IPS-15b (cell line): ENCODE measurements at regions not wholly inside any gene's neighbourhood (a gene's known extent, or its start where the extent isn't known, plus 50 kb on each side); places are given as distances from the start of the nearest gene placed in this dataset.

Source experiments
- H3K27me3 ChIP-seq: one replicate; pipeline ENCODE4 v1.6.1; 2013; ENCODE audit warnings: low read length; ENCODE audit not compliant: control insufficient read depth, insufficient read depth
- H3K36me3 ChIP-seq: one replicate; pipeline ENCODE4 v1.6.1; 2013; ENCODE audit warnings: low read length; ENCODE audit not compliant: control insufficient read depth, insufficient read depth
- H3K4me1 ChIP-seq: one replicate; pipeline ENCODE4 v1.6.1; 2013; ENCODE audit warnings: mild to moderate bottlenecking, low read length; ENCODE audit not compliant: control insufficient read depth, insufficient read depth
- H3K4me3 ChIP-seq: one replicate; pipeline ENCODE4 v1.5.1; 2013; ENCODE audit warnings: low read depth, low read length
- H3K9ac ChIP-seq: one replicate; pipeline ENCODE4 v1.6.1; 2013; ENCODE audit warnings: low read depth, mild to moderate bottlenecking, low read length
- H3K9me3 ChIP-seq: one replicate; pipeline ENCODE4 v1.6.1; 2013; ENCODE audit warnings: mild to moderate bottlenecking, low read length; ENCODE audit not compliant: control insufficient read depth, insufficient read depth

DNA sequence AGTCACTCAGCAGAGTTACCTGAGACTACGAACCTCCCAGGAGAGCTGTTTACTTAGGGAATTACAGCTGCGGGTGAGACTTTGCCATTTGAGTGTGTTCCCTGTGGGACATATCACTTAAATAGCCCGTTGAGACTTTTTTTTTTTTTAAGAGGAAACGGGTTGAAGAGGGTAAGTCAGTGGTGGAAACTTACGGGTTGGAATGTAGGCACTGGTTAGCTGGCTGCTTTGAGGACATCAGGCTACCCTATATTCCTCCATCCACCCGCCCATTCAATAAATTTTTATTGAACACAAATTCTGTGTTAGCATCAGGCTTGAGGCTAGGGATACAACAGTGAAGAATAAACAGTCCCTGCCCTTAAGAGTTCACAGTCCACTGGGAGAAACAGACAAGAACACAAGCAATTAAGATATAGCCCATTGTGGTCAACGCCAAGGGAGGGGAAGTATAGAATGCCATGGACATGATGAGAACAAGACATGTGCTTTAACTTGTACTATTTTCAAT is 88.1 kb upstream of the CPSF6 start:
- no peaks in the 10 kb centered on the region for H3K27me3 ChIP-seq
- H3K4me3 ChIP-seq: no peak overlapping the region
- H3K36me3 ChIP-seq: no peaks in the 10 kb centered on the region
- no peaks in the 10 kb centered on the region for H3K4me1 ChIP-seq
- H3K9me3 ChIP-seq: no peaks in the 10 kb centered on the region
- H3K9ac ChIP-seq: no peak overlapping the region

DNA sequence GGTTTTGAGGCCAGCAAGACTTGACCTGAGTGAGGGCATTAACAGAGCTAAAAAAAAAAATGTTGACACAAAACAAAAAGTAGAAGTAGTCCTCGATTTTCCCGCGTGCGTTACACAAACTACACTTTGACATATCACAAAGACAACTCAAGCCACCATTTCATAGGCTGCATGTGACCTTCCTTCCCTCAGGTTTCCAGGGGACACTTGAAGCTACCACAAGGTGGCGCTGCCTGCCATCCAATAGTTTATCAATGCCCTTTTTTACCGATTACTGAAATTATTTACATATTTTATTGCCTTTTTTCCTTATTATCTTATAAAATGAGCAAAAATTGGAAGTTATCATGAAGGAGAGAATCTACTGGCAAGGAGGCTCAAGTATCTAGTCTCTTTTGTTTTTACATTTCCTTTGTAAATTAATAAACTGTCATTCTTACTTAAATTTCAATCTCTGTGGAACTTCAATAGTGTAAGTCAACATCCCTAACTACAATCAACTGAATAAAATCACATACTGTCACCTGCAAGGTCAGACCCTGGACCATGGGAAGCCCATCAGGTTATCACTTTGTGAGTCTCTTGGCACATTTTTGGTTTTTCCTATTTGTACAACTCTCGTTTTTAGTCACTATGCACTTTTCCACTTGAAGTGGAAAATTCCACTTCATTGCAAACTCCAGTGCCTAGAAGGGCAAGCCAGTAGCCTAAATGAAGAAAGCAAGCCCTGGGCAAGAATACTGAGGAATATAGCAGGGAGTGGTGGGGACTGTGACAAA is 84.6 kb upstream of the CPSF6 start:
- Histone ChIP-seq H3K9ac (no peak overlapping the region), H3K9me3 (no peaks in the 10 kb centered on the region), H3K36me3 (no peaks in the 10 kb centered on the region), H3K4me3 (no peak overlapping the region), H3K4me1 (no peaks in the 10 kb centered on the region), H3K27me3 (no peaks in the 10 kb centered on the region)

DNA sequence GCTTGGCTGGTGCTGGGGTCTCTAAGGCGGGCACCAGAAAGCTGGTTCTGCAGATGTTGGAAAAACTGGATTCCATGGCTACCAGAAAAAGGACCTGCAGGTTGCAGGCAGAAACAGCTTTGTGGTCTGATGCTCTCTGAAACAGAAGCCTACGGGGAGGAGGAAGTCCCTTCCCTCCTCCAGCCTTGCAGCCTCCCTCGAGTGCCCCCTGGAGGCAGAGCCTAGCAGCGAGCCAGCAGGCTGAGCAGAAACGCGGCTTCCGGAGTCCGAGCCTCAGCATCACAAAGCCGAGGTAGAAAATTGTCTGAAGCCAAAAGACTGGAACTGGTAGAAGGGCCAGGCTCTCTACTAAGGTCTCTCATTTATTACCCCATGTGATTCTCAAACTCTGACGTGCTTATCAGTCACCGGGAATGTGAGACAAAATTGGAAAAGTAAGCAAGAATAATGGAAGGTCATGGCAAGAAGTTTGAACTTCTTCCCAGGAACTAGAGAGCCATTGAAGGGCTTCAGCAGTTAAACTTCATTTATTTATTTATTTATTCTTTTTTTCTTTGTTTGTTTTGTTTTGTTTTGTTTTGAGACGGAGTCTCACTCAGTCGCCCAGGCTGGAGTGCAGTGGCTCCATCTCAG is 82.2 kb upstream of the CPSF6 start:
- H3K36me3 ChIP-seq: no peaks in the 10 kb centered on the region
- no peaks in the 10 kb centered on the region for H3K4me1 ChIP-seq
- no peak overlapping the region for H3K4me3 ChIP-seq
- H3K27me3 ChIP-seq: no peaks in the 10 kb centered on the region
- no peak overlapping the region for H3K9ac ChIP-seq
- no peaks in the 10 kb centered on the region for H3K9me3 ChIP-seq

DNA sequence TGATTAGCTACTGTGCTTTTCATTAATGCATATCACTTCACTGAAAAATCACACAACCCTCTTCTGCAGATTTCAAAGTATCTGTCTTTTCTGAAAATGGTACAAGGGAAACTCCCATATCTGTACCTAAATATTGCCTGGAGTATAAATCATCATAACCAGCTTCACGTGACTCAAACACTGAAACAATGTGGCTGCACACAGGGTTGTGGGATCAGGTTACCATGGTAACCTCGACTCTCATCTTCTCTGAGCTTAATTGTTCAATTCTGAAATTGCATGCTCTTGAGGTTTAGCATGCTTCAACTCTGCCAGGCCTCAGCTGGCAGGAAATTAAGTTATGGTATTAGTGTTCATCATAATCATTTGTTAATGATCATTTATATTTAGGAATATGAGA is 77.5 kb upstream of the CPSF6 start:
- H3K4me3 ChIP-seq: no peak overlapping the region
- no peaks in the 10 kb centered on the region for H3K9me3 ChIP-seq
- H3K9ac ChIP-seq: no peak overlapping the region
- no peaks in the 10 kb centered on the region for H3K4me1 ChIP-seq
- H3K27me3 ChIP-seq: no peaks in the 10 kb centered on the region
- H3K36me3 ChIP-seq: no peaks in the 10 kb centered on the region

DNA sequence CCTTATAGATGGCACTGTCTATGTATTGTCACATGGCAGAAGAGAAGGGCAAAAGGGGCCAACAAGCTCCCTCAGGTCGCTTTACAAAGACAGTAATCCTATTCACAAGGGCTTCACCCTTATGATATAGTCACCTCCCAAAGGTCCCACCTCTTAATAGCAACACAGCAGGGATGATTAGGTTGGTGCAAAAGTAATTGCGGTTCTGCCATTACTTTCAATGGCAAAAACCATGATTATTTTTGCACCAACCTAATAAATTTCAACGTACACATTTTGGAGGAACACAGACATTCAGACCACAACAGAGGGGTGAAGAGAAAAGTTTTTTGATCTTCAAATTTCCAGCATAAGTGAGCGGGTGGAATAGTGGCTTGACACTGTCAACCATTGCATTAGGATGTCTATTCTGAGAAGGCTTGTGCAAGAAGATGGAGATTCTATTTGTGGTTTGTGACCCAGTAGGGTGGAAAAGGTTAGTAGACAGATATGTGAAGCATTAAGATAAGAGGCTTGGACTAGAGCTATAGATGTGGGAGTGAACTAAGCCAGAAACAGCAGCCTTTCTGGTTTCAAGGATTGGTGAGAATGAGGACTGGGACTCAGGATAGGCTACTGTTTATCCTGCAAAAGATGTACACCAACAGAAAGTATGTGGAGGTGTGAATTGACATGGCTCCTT is 75.5 kb upstream of the CPSF6 start:
- H3K9ac ChIP-seq: no peak overlapping the region

DNA sequence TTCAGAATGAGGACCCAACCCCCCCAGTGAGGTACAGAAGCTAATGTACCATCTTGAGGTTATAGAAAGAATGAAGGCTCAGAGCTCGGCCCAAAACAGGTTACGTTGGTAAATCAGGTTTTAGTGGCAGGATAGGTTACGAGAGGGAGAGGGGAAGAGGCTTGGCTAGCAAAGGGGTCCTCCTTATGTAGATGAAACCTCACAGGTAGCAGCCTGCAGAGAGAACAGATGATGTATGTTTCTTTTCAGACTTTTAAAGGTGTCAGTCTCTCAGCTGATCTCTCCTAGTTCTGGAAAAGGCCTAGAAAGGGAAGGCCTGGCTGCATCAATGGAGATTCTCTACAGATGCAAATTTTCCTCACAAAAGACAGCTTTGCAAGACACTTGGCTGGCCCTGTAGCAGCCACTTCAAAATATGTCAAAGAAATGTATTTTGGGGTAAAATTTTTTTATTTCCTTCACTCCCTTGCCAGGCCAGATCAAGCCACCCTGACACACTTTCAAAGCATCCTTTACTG is 71.7 kb upstream of the CPSF6 start:
- Histone ChIP-seq H3K9ac (no peak overlapping the region), H3K9me3 (no peaks in the 10 kb centered on the region), H3K36me3 (no peaks in the 10 kb centered on the region), H3K4me3 (no peak overlapping the region), H3K4me1 (peaks cover 18% of the 10 kb centered on the region), H3K27me3 (no peaks in the 10 kb centered on the region)

More for the DNA sequence above, 75.5 kb upstream of the CPSF6 start:
- H3K36me3 ChIP-seq: no peaks in the 10 kb centered on the region
- no peaks in the 10 kb centered on the region for H3K27me3 ChIP-seq
- peaks cover 15% of the 10 kb centered on the region for H3K4me1 ChIP-seq
- no peaks in the 10 kb centered on the region for H3K9me3 ChIP-seq
- H3K4me3 ChIP-seq: no peak overlapping the region

DNA sequence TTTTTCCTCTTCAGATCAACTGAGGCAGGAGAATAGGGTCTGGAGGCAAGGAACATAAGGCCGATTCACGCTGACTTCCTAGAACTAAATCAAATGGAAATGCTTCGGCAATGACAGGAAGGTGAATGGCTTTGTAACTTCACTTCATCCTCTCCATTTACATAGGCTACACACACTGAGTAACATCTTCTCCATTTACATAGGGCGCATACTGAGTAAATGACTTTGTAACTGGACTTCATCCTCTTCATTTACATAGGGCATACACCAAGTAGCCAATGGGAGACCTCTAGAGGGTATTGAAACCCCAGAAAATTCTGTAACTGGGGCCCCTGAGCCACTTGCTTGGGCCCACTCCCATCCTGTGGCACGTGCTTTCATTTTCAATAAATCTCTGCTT is 71.0 kb upstream of the CPSF6 start:
- no peaks in the 10 kb centered on the region for H3K27me3 ChIP-seq
- no peak overlapping the region for H3K9ac ChIP-seq
- no peaks in the 10 kb centered on the region for H3K9me3 ChIP-seq
- no peak overlapping the region for H3K4me3 ChIP-seq
- H3K4me1 ChIP-seq: peaks cover 18% of the 10 kb centered on the region
- no peaks in the 10 kb centered on the region for H3K36me3 ChIP-seq

DNA sequence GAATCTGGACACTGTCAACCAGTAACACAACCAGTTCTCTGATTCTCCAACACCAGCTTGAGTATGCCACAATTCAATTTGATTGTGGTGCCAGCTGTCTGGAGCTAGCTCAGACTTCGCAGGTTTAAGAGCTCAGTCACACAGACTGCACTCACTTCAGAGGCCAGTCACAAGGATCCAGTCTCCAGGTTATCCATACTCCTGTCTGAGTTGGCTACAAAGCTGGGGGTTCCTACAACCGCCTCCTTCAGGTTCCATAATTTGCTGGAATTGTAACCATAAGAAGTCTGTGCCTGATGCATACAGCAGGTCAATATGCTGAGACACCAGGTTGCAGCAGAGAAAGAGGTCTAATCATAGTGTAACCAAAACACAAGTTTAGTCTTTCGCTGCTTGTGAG is 70.5 kb upstream of the CPSF6 start:
- no peak overlapping the region for H3K9ac ChIP-seq
- H3K27me3 ChIP-seq: no peaks in the 10 kb centered on the region
- peaks cover 18% of the 10 kb centered on the region for H3K4me1 ChIP-seq
- no peaks in the 10 kb centered on the region for H3K36me3 ChIP-seq
- H3K9me3 ChIP-seq: no peaks in the 10 kb centered on the region
- H3K4me3 ChIP-seq: no peak overlapping the region

DNA sequence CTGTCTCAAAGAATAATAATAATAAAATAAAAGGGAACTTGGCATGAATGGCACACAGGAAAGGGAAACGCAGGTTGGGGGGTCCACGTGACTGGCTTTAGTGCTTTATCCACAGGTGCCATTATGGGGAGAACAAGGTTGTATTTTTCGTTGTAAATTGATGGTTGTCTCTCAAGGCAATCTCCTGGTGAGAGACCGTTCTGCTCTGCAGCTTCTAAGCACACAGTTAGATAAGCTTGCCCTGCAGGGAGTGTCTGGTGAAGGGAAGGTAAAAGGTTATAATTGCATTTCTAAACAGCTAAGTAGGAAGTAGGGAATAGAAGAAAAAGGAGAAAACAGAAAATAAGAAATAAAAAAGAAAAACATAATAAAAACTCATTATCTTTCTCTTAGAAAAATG is 69.1 kb upstream of the CPSF6 start:
- Histone ChIP-seq H3K4me3 (no peak overlapping the region), H3K4me1 (peaks cover 18% of the 10 kb centered on the region), H3K9me3 (no peaks in the 10 kb centered on the region), H3K36me3 (no peaks in the 10 kb centered on the region), H3K27me3 (no peaks in the 10 kb centered on the region), H3K9ac (no peak overlapping the region)

DNA sequence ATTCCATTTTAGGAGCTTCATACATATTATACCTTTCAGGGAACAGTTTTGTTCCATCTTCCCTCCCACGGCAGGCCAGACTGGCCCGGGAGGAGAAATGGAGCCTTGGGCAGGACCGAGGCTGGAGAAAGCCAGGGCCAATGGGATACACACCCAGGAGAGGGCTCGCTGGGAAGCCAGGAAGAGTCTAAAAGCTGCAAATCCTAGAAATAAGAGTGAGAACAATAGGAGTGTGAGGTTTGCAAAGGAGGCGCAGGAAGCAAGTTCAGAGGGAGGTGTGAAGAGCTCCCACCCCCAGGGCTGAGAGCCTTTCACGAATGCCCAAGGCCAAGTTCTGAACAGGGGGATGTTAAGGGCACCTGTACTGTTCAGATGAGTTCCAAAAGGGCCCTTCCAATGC is 67.5 kb upstream of the CPSF6 start:
- Histone ChIP-seq H3K36me3 (no peaks in the 10 kb centered on the region), H3K27me3 (no peaks in the 10 kb centered on the region), H3K4me3 (no peak overlapping the region), H3K9ac (no peak overlapping the region), H3K4me1 (peaks cover 18% of the 10 kb centered on the region), H3K9me3 (no peaks in the 10 kb centered on the region)

DNA sequence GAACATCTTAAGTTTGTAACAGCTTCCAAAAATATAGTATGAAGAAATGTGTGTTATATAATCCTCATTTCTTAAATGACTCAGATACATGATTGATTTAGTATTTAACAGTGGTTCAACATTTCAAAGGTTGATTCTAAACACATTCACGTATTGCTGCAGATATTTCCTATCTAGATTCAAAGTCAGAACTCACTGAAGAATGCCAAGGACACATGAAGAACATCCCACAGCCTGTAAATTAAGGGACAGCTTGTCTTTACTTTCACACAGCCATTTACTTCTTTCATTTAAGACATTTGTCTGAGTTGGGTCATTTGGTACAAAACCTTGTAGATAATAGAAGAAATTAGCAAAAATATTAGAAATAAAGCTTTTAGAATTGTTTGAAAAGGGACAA is 66.9 kb upstream of the CPSF6 start:
- no peaks in the 10 kb centered on the region for H3K9me3 ChIP-seq
- no peak overlapping the region for H3K4me3 ChIP-seq
- H3K36me3 ChIP-seq: no peaks in the 10 kb centered on the region
- H3K9ac ChIP-seq: no peak overlapping the region
- H3K27me3 ChIP-seq: no peaks in the 10 kb centered on the region
- H3K4me1 ChIP-seq: peaks cover 13% of the 10 kb centered on the region
